Hepatocyte (in vitro differentiated cells): ENCODE measurements at regions not wholly inside any gene's neighbourhood (a gene's known extent, or its start where the extent isn't known, plus 50 kb on each side); places are given as distances from the start of the nearest gene placed in this dataset.

Experiments
- DNase-seq: peaks from one replicate; pipeline ENCODE4 v3.0.0-alpha.2; 2016; ENCODE audit warnings: low spot score
- H2AFZ ChIP-seq: fragments of 200-600 bp; sonication (generic); 2 replicates; pipeline ENCODE4 v1.6.0; 2016; ENCODE audit warnings: antibody characterized with exemption, mild to moderate bottlenecking
- H3K27ac ChIP-seq: fragments of 200-600 bp; sonication (generic); 2 replicates; pipeline ENCODE4 v1.5.1; 2016; ENCODE audit warnings: mild to moderate bottlenecking
- H3K27me3 ChIP-seq: fragments of 200-600 bp; sonication (generic); 2 replicates; pipeline ENCODE4 v1.6.1; 2016
- H3K36me3 ChIP-seq: fragments of 200-600 bp; sonication (generic); replicated peaks from 2 replicates; pipeline ENCODE4 v1.5.1; 2016; ENCODE audit warnings: low read depth; ENCODE audit not compliant: insufficient read depth
- H3K4me1 ChIP-seq: fragments of 200-600 bp; sonication (generic); 2 replicates; pipeline ENCODE4 v1.5.1; 2016; ENCODE audit warnings: mild to moderate bottlenecking, moderate library complexity; ENCODE audit not compliant: insufficient read depth
- H3K4me2 ChIP-seq: fragments of 200-600 bp; sonication (generic); 2 replicates; pipeline ENCODE4 v1.6.0; 2016
- H3K4me3 ChIP-seq: fragments of 200-600 bp; sonication (generic); 2 replicates; pipeline ENCODE4 v1.5.1; 2016; ENCODE audit warnings: mild to moderate bottlenecking
- H3K79me2 ChIP-seq: fragments of 200-600 bp; sonication (generic); 2 replicates; pipeline ENCODE4 v1.6.0; 2017; ENCODE audit warnings: mild to moderate bottlenecking
- H3K9me2 ChIP-seq: fragments of 200-600 bp; sonication (generic); replicated peaks from 2 replicates; pipeline ENCODE4 v1.6.0; 2017; ENCODE audit warnings: mild to moderate bottlenecking; ENCODE audit not compliant: insufficient read depth
- H3K9me3 ChIP-seq: fragments of 200-600 bp; sonication (generic); 2 replicates; pipeline ENCODE4 v1.5.1; 2016; ENCODE audit warnings: low read depth, mild to moderate bottlenecking
- H4K20me1 ChIP-seq: fragments of 200-600 bp; sonication (generic); 2 replicates; pipeline ENCODE4 v1.6.0; 2016; ENCODE audit warnings: mild to moderate bottlenecking; ENCODE audit not compliant: insufficient read depth, poor library complexity, severe bottlenecking
- CTCF ChIP-seq: fragments of 200-600 bp; sonication (generic); IDR thresholded peaks from 2 replicates; pipeline ENCODE4 v1.5.1; 2016; ENCODE audit warnings: antibody characterized with exemption, mild to moderate bottlenecking; ENCODE audit not compliant: poor library complexity
- EZH2 ChIP-seq: fragments of 200-600 bp; sonication (generic); IDR thresholded peaks from 2 replicates; pipeline ENCODE4 v1.6.1; 2016; ENCODE audit warnings: antibody characterized with exemption, mild to moderate bottlenecking, borderline replicate concordance
- EZH2phosphoT487 ChIP-seq: fragments of 200-600 bp; sonication (generic); IDR thresholded peaks from one replicate; pipeline ENCODE4 v1.6.1; 2018; ENCODE audit warnings: antibody characterized with exemption, mild to moderate bottlenecking, low read depth, moderate library complexity; ENCODE audit not compliant: unreplicated experiment, severe bottlenecking
- whole genome bisulfite sequencing: methylation state at CpG from one replicate; pipeline ENCODE4 v1.1.6; 2016; ENCODE audit warnings: low lambda C conversion rate; ENCODE audit errors: missing lambda C conversion rate; 5-methylcytosine and 5-hydroxymethylcytosine counted together

DNA sequence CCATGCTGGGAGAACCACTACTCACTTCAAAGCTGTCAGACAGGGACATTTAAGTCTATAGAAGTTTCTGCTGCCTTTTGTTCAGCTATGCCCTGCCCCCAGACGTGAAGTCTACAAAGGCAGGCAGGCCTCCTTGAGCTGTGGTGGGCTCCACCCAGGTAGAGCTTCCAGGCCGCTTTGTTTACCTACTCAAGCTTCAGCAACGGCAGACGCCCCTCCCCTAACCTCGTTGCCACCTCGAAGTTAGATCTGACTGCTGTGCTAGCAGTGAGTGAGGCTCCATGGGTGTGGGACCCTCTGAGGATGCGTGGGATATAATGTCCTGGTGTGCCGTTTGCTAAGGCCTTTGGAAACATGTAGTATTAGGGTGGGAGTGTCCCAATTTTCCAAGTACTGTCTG, 276.7 kb downstream of the ZIC4 start:
- WGBS: 90% methylated on average over 8 of the region's 8 CpGs
- Histone ChIP-seq H2AFZ (no peak overlapping the region), H3K4me3 (no peak overlapping the region), H3K4me2 (no peak overlapping the region), H3K9me3 (no peaks in the 10 kb centered on the region), H3K27ac (no peak overlapping the region), H3K4me1 (no peaks in the 10 kb centered on the region), H3K27me3 (no peaks in the 10 kb centered on the region), H3K79me2 (no peaks in the 10 kb centered on the region), H3K36me3 (no peaks in the 10 kb centered on the region), H3K9me2 (no peaks in the 10 kb centered on the region), H4K20me1 (no peaks in the 10 kb centered on the region)
- TF ChIP-seq EZH2 (no peak), CTCF (no peak)
- DNase-seq: no peak

DNA sequence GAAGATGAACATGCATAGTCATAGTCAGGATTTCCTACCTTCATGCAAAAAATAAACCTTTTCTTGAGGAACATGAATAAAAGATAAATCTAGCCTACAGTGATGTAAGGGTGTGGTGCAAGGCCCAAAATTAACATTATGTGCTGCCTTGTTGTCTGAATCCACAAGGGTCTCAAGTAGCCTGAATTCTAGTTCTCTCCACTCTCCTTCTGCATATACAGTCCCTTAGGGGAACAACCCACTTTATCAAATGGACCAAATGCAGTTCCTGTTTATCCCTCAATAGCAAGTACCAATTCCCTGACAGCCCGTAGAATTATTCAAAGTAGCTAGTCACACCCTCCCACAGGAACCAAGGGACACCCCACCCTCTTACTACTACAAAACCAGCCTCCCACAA, 284.0 kb downstream of the ZIC4 start:
- 68% methylated on average over 1 of the region's 1 CpG for WGBS
- TF ChIP-seq EZH2phosphoT487: no peak
- TF ChIP-seq CTCF: no peak
- no peak for TF ChIP-seq EZH2
- Histone ChIP-seq H3K79me2 (no peaks in the 10 kb centered on the region), H3K9me3 (no peaks in the 10 kb centered on the region), H3K27ac (no peak overlapping the region), H4K20me1 (no peaks in the 10 kb centered on the region), H3K27me3 (no peaks in the 10 kb centered on the region), H3K36me3 (no peaks in the 10 kb centered on the region), H3K4me3 (no peak overlapping the region), H3K4me1 (no peaks in the 10 kb centered on the region), H3K9me2 (no peaks in the 10 kb centered on the region), H3K4me2 (no peak overlapping the region), H2AFZ (no peak overlapping the region)
- no peak for DNase-seq

GRCh38 chr3:147119989-147120388, 286.4 kb downstream of the ZIC4 start:
- Histone ChIP-seq H3K9me3 (no peaks in the 10 kb centered on the region), H3K27ac (no peak overlapping the region), H2AFZ (no peak overlapping the region), H3K9me2 (no peaks in the 10 kb centered on the region), H3K4me2 (no peak overlapping the region), H3K4me1 (no peaks in the 10 kb centered on the region), H3K36me3 (no peaks in the 10 kb centered on the region), H3K4me3 (no peak overlapping the region), H3K27me3 (no peaks in the 10 kb centered on the region), H4K20me1 (no peaks in the 10 kb centered on the region), H3K79me2 (no peaks in the 10 kb centered on the region)
- WGBS: 27% methylated on average over 4 of the region's 4 CpGs
- no peak for TF ChIP-seq EZH2
- TF ChIP-seq CTCF: peak; percentile 65
- no peak for TF ChIP-seq EZH2phosphoT487
- peak; percentile 11 for DNase-seq

- H4K20me1 ChIP-seq: no peaks in the 10 kb centered on the region
- H3K9me3 ChIP-seq: no peaks in the 10 kb centered on the region
- H3K9me2 ChIP-seq: no peaks in the 10 kb centered on the region
- no peak overlapping the region for H3K4me2 ChIP-seq
- no peaks in the 10 kb centered on the region for H3K4me1 ChIP-seq
- DNase-seq: no peak
- H2AFZ ChIP-seq: no peak overlapping the region
- no peak overlapping the region for H3K27ac ChIP-seq
- no peaks in the 10 kb centered on the region for H3K27me3 ChIP-seq
- H3K79me2 ChIP-seq: no peaks in the 10 kb centered on the region
- 63% methylated on average over 3 of the region's 3 CpGs for WGBS
- TF ChIP-seq CTCF (no peak), EZH2phosphoT487 (no peak), EZH2 (no peak)
- no peaks in the 10 kb centered on the region for H3K36me3 ChIP-seq
- no peak overlapping the region for H3K4me3 ChIP-seq
Observed at GRCh38 chr3:147119346-147119745, 287.0 kb downstream of the ZIC4 start.
